Lower lobe of right lung (tissue), 2 donors: ENCODE measurements at regions not wholly inside any gene's neighbourhood (a gene's known extent, or its start where the extent isn't known, plus 50 kb on each side); places are given as distances from the start of the nearest gene placed in this dataset.

Experiments
- ATAC-seq, 2 donors: fragments of 200-7000 bp; cut with Tn5 transposase; one replicate each; pipeline ENCODE4 v1.9.1; 2020 to 2022; ENCODE audit warnings: mild to moderate bottlenecking in 2 of 2, moderate library complexity in 2 of 2
- DNase-seq: peaks from one replicate; pipeline ENCODE4 v3.0.0-alpha.2; 2020
- H3K27ac ChIP-seq: fragments of 200-600 bp; one replicate; pipeline ENCODE4 v1.8.0; 2022
- H3K27me3 ChIP-seq: fragments of 200-600 bp; one replicate; pipeline ENCODE4 v1.8.0; 2022; ENCODE audit warnings: low read depth
- H3K36me3 ChIP-seq: fragments of 200-600 bp; one replicate; pipeline ENCODE4 v1.8.0; 2022; ENCODE audit warnings: mild to moderate bottlenecking
- H3K4me1 ChIP-seq: fragments of 200-600 bp; one replicate; pipeline ENCODE4 v1.8.0; 2022
- H3K4me3 ChIP-seq: fragments of 200-600 bp; one replicate; pipeline ENCODE4 v1.8.0; 2022; ENCODE audit warnings: mild to moderate bottlenecking
- H3K9me3 ChIP-seq: fragments of 200-600 bp; one replicate; pipeline ENCODE4 v1.8.0; 2022
- intact Hi-C: fragments of 100-400 bp; cut with DNase I; formaldehyde crosslinking; loops from one replicate; pipeline ENCODE4 v1.11.0; 2022
- TF ChIP-seq, protein P1 (sequence below): fragments of 200-600 bp; IDR thresholded peaks from one replicate; pipeline ENCODE4 v1.8.0; 2022; ENCODE audit warnings: antibody characterized with exemption, mild to moderate bottlenecking
- donor health status: DM: no; HTN: yes; CAD: no; lungs with severe emphysema.

DNA sequence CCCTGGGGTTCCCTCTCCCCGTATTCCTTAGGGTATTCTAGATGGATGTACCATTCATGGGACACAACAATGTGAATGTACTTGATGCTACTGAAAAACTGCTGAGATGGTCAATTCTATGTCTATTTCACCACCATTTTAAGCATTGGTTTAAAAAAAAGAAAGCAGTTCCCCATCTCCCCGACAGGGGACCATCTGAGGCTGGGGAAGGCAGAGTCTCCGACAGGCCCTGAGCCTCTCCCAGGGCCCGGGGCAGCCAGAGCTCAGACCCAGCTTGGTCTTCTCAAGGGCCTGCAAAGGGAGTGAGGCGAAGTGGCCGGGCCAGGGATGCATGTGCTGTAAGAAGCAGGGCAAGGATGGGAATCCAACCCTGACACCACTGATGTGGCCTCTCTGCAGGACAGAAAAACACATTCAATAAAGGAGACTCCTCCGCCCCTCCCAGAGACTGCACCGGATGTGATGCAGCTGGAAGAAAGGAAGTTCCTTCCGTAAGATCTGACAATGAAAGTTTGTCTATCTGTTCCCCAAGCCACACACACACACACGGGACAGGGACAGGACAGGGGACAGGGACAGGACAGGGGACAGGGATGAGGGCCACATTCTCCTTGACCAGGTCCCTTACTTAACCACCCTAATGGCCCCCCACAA lies 234.1 kb downstream of the BCL11B start:
- ATAC-seq (no peak), DNase-seq (no peak)
- TF ChIP-seq, protein P1, sequence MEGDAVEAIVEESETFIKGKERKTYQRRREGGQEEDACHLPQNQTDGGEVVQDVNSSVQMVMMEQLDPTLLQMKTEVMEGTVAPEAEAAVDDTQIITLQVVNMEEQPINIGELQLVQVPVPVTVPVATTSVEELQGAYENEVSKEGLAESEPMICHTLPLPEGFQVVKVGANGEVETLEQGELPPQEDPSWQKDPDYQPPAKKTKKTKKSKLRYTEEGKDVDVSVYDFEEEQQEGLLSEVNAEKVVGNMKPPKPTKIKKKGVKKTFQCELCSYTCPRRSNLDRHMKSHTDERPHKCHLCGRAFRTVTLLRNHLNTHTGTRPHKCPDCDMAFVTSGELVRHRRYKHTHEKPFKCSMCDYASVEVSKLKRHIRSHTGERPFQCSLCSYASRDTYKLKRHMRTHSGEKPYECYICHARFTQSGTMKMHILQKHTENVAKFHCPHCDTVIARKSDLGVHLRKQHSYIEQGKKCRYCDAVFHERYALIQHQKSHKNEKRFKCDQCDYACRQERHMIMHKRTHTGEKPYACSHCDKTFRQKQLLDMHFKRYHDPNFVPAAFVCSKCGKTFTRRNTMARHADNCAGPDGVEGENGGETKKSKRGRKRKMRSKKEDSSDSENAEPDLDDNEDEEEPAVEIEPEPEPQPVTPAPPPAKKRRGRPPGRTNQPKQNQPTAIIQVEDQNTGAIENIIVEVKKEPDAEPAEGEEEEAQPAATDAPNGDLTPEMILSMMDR: no peak
- intact Hi-C loops: no loop called here
- no peak overlapping the region for H3K27ac ChIP-seq
- no peaks in the 10 kb centered on the region for H3K36me3 ChIP-seq
- peaks cover 9% of the 10 kb centered on the region for H3K27me3 ChIP-seq
- peaks cover 15% of the 10 kb centered on the region for H3K4me1 ChIP-seq
- H3K9me3 ChIP-seq: no peaks in the 10 kb centered on the region
- no peak overlapping the region for H3K4me3 ChIP-seq

DNA sequence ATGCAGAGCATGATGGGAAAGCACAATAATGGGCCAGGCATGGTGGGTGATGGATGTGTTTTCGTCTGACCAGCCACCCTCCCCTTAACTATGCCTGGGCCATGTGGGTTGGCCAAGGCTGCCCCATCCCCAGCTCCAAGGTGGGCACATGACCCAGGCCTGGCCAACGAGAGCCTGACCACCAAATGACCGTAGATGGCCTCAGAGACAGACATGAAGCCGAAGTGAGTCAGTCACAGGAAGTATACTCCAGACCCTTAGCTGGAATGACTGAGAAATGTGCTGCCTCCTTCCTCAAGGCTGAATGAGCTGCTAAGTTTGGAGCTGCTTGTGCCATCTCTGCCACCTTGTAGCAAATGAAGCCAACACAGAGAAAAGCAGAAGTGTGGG lies 233.6 kb downstream of the BCL11B start:
- ATAC-seq: no peak

DNA sequence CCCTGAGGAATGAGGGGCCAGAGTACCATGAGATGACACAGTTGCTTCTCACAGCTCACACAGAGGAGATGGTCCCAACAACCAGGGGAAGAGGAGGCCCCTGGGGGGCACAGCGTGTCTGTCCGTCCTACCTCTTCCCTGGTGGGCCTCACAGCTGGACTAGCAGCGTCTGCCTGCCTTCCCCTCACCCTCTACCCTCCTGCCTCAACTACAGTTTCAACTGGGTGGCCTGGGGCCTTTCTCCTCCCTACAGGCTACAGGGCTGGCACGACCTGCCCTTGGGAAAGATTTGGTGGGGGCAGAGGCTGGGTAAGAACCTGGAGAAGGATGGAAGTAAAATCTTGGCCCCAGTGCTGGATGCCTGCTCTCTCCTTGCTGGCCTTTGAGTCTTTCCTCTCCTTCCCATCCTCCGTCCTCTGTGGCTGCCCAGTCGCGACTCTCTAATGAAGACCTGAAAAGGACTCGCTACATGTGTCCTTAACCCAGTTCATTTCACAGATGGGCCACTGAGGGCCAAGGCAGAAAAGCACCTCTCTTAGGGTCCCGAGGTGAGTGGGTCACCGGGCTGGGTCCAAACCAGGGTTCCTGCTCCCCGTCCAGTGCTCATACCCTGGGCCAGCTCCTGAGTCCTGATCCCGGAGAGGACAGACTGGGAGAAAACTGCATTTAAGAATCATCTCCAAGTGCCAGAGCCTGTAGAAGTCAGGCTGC lies 232.5 kb downstream of the BCL11B start:
- TF ChIP-seq, protein P1: no peak
- H3K36me3 ChIP-seq: no peaks in the 10 kb centered on the region
- intact Hi-C loops: no loop called here
- no peaks in the 10 kb centered on the region for H3K9me3 ChIP-seq
- ATAC-seq: no peak
- peaks cover 4% of the 10 kb centered on the region for H3K27me3 ChIP-seq
- no peak for DNase-seq
- no peak overlapping the region for H3K4me3 ChIP-seq
- H3K4me1 ChIP-seq: peaks cover 15% of the 10 kb centered on the region
- H3K27ac ChIP-seq: no peak overlapping the region

More for the DNA sequence above, 233.6 kb downstream of the BCL11B start:
- H3K4me1 ChIP-seq: peaks cover 15% of the 10 kb centered on the region
- TF ChIP-seq, protein P1: no peak
- peaks cover 9% of the 10 kb centered on the region for H3K27me3 ChIP-seq
- DNase-seq: no peak
- intact Hi-C loops: no loop called here
- H3K9me3 ChIP-seq: no peaks in the 10 kb centered on the region
- H3K27ac ChIP-seq: no peak overlapping the region
- no peak overlapping the region for H3K4me3 ChIP-seq
- H3K36me3 ChIP-seq: no peaks in the 10 kb centered on the region

DNA sequence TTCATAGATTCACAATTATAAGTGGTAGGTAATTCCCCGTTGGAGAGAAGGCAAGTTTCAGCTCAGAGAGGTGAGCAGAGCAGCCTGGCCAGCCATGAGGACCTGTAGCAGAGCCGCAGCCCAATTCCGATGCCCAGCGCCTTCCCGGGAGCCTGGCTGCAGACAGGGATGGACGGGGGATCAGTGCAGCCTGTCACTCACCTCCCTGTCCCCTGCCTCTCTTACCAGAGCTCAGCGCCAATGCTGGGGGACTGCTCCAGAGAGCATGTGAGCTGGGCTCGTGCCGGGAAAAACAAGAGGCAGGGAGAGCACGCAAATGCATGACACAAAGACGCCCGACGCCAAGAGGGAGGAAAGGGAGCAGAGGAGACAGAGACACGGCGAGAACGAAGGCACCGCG lies 231.9 kb downstream of the BCL11B start:
- TF ChIP-seq, protein P1: no peak
- Histone ChIP-seq H3K4me3 (no peak overlapping the region), H3K27me3 (peaks cover 4% of the 10 kb centered on the region), H3K4me1 (peaks cover 15% of the 10 kb centered on the region), H3K36me3 (no peaks in the 10 kb centered on the region), H3K27ac (no peak overlapping the region), H3K9me3 (no peaks in the 10 kb centered on the region)
- intact Hi-C loops: no loop called here
- ATAC-seq (no peak), DNase-seq (no peak)

DNA sequence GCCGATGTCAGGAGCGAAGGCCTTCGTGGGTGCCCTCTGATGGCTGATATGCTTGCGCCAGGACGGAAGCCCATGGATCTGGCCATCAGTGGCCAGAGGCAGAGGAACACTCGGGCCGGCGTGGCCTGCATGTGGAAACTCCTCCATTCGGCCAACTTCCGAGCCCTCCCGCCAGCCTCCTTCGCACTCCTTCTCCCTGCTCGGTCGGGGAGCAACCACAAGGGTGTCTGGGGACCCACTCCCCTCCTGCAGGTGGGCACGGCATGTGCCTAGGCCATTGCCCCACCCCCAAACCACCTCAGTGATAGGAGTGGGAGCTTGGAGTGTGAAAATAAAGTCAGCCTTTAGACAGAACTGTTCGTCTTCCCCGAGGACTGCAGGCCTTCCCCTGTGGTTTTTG lies 231.3 kb downstream of the BCL11B start:
- TF ChIP-seq, protein P1: no peak
- no peak for DNase-seq
- Histone ChIP-seq H3K27me3 (no peaks in the 10 kb centered on the region), H3K4me3 (no peak overlapping the region), H3K36me3 (no peaks in the 10 kb centered on the region), H3K9me3 (no peaks in the 10 kb centered on the region), H3K27ac (no peak overlapping the region), H3K4me1 (peaks cover 10% of the 10 kb centered on the region)
- no peak for ATAC-seq
- intact Hi-C loops: no loop called here
